ENCODE measurements at regions not wholly inside any gene's neighbourhood (a gene's known extent, or its start where the extent isn't known, plus 50 kb on each side); places are given as distances from the start of the nearest gene placed in this dataset.

DNA sequence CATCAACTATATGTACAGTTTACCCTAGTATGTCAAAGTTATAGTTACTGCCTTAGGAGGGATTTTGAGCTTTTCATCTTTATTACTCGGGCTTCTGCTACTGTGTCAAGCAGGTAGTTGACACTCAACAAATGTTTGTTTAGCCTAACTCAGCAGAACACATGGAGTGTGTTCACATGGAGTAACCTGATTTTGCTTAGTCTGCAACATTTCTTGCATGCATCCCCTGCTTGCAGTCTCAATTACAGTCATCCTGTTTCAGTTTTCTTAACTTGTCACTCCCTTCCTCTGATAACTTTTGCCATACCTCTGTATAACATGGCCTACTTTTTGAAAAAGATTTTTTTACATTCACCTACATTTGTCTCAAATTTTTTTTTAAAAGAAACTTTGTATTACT lies 135.5 kb downstream of the NMUR2 start:
- DNase-seq, result no peak

GRCh38 chr5:152264645-152265254 lies 140.3 kb downstream of the NMUR2 start:
- DNase-seq, result no peak

DNA sequence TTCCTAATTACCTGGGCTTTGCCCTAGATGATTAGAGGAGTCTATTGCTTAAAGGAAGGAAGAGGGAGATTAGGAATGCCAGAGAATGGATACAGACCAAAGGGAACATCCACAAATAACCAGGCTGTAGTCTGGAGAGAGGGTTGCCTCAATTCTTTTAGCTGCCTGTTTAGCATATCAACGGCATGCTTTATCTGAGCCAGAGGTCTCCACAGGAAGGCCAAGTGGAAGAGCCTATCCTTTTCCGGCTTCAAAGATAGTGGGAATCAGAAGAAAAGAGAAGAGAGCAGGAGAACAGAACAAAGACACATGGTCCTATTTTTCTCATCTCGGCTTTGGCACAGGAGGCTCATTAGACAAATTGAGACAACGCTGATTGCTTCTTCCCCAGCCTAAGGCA lies 142.4 kb downstream of the NMUR2 start:
- DNase-seq, result no peak

DNA sequence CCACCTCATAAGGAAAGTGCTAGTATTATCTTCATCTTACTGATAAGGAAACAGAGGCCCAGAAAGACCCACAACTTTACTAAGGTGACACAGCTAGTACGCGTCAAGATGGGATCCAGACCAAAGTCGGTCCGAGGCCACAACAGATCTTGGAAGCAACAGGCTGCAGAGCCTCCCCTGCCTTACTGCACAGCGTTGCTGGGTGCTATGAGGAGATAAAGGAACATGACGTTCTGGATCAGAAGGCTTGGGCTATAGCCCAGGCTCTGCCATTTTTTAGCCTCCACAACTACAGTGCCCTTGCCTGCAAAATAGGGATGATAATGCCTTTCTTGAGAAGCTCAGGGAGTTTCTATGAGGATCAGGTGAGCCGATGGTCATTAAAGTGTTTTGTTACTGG lies 144.1 kb downstream of the NMUR2 start:
- no peak for DNase-seq

DNA sequence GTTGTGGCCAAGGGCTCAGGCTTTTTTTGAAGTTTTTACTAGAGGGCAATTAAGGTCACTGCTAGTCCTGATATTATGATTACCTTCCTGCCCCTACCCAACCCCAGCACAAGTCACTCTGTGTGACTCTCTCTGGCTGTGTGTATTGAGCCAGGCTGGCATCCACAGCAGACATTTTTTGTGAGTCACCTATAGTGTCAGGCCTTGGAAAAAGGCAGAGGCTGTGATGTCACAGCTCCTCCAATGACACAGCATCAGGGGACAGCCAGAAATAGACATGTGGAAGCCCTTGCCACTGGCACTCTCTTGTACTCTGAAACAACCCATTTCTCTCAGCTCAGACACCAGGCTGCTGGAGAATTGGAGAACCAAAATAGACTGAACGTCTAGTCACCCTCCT lies 145.4 kb downstream of the NMUR2 start:
- no peak for DNase-seq

DNA sequence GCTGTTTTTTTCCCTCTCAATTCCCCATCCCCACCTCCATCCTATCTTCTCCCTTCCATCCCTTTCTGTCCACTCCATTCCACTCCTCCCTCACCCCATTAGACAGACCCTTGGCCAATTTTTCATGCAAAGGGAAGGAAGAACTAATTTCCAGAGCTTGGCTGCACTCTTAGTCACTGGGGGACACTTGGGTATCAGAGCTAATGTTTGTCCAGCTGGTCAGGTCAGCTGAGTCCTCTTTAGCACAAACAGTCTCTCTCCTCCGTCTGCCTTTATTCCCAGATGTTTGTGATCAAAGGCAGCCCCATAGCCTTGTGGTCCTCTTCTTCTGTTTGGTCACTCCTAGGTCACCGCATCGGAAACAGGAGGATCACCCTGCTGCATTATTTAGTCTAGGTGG lies 148.5 kb downstream of the NMUR2 start:
- no peak for DNase-seq

DNA sequence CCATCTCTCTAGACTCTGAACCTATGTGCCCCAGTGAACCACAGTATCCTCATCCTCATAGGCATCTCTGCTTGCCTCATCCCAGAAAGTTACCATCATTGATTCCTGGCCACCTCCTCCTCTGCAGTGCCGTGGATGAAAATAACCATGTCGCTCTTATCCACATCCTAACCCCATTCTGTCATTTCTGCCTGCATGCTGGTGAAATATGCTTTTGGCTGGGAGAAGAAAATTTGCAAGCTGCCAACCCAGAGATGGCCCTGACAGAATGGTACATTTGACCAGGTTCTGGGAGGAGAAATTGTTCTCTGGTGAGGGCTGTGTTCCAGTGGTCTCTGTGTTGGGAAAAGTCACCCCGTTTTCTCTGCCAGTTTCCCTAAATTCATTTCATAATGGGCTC lies 149.7 kb downstream of the NMUR2 start:
- DNase-seq, result no peak

GRCh38 chr5:152247850-152248385 lies 157.2 kb downstream of the NMUR2 start:
- no peak for DNase-seq

- DNase-seq, result no peak
Measured at GRCh38 chr5:152246401-152246800, 158.7 kb downstream of the NMUR2 start.

DNA sequence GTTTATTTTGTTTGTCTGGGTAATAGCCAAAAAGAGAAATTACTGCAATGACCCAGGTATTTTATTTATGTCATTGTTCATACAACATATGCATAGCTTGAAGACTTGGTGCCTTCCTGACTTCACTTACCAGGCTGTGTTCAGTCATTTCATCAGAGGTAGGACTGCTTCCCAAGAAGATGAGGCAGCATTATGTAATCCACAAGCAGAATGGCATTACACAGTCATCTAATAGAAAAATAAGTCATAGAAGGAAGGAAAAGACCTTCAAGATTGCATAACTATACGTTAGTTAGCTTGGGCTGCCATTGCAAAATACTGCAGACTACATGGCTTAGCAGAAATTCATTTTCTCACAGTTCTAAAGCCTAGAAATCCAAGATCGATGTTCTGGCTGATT lies 167.5 kb downstream of the NMUR2 start:
- no peak for DNase-seq

- no peak for DNase-seq
Measured at GRCh38 chr5:152226191-152226590, 178.9 kb downstream of the NMUR2 start.

GRCh38 chr5:152221721-152222629 lies 183.1 kb downstream of the NMUR2 start:
- DNase-seq, result no peak

DNA sequence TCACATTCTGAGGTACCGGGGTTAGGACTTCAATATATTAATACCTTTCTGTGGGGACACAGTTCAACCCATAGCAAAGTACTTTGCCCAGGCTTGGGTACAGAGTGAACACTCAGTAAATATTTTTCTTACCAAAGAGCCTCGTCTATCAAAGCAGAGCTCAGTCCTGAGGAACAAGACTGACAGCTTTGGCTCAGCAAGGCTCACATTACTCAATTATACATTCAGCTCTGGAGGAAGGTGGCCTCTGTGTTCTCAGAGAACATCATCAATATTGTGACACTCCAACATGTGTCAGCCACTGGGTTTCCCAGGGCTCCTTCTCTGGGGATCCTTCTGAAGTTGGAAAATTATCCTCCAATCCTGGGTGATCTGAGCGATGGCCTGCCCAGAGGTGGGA lies 186.4 kb downstream of the NMUR2 start:
- no peak for DNase-seq

DNA sequence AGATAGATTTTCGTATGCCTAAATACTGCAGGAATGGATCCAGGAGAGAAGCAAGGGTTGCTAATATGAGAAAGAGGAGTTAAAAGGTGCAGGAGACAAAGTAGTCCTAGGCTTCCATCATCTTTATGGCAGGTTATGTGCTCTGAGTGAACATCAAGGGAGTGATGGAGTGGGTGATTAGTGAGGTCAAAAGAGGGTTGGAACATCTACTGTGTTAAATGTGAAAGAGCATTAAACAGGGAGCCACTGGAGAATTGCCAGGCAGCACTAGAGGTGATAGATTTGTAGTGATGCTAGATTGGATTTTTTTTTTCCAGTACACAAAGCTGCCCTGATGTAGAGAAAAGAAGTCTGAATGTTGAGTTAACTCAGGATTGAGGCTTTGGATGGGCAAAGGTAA lies 199.3 kb downstream of the NMUR2 start:
- DNase-seq, result no peak

DNA sequence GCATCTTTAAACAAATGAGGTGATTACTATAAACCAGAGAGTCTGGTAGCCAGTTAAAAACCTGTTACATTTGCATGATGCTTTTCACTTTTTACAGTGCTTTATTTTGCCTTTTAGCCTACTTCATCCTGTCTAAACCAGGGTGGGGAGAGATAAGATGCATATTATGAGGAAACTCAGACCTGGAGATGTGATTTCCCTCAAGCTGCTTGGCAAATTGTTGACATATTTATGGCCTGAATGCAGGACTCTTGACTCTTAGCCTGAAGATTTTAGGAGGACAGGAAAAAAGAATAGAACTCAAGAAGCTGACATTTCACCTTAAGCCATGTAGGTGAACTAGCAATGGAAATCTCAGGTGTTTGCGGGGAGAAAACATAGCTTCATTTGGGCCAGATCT lies 202.8 kb downstream of the NMUR2 start:
- no peak for DNase-seq

DNA sequence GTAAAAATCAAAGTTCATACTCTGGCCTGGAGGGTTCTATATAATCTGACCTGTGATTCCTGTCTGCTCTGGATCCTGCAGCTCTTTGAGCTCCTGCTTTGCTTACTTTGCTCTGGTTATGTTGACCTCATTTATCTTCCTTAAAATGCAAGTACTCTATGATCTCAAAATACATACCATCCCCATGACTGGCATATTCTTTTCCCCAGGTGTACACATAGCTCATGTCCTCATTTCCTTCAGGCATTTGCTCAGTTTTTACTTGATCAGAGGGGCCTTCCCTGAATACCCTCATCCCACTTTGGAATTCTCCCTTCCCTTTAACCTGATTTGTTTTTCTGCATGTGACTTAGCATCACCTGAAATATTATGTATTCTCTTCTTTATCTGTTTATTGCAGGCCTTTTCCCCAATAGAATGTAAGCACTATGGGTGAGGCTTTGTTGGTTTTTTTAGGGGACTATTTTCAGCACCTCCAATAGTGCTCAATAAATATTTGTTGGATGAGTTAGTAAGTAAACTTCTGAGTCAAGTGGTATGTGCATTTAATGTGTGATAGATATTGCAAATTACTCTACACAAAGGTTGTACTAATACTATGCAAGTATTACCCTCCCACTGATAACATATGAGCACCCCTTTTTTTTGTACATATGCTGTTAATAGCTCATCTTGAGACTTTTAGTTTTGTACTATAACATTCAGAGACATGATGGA lies 211.5 kb downstream of the NMUR2 start:
- DNase-seq, result no peak

- no peak for DNase-seq
Measured at GRCh38 chr5:152188251-152188650, 216.8 kb downstream of the NMUR2 start.

- no peak for DNase-seq
Measured at GRCh38 chr5:152187668-152188067, 217.4 kb downstream of the NMUR2 start.

DNA sequence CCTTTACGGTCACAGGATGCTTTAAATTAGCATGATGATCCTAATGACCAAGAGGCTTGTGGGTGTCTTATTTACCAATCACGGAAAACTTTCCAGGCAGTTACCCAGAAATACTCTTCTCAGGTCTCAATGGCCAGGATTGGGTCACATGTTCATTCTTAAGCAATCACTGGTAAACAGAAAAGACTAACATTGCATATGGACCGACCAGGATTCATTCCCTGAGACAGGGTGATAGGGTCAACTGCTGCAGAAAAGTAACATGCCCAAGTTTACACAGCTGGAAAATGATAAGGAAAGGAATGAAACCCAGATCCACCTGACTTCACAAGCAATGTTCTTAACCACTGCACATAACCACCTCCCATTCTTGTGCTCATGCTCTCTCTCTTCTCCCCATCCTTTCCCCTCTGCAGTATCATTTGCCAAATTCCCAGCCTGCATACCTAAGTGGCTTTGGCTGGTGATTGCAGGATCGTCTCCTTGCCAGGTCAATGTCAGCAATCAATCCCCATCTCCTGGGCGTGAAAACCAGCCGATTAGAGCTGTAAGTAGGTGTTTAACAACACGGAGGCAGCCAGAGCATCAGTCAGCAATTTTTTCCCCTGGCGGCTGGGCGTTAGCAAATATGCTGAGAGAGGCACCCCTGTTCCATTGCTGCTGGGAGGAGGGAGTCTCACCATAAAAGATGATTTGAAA lies 219.4 kb downstream of the NMUR2 start:
- no peak for DNase-seq

DNA sequence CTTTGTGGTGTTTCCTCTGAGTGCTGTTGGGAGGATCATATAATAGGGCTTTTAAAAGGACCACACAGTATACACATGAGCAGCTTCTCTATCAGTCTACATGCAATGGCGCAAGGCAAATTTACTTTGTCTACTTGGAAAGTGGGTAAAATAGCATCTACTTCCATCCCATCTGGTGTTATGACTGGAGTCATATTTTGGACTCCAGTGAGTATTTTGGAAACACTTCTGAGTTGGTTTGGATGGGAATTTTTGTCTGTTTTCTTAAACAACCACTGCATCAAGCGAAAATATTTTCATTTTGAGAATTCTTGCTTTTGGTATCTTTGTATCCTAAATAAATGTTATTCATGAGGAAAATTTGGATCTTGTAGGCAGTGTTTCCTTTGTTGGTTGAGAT lies 220.8 kb downstream of the NMUR2 start:
- DNase-seq, result no peak

GRCh38 chr5:152181461-152181860 lies 223.6 kb downstream of the NMUR2 start:
- DNase-seq, result no peak

GRCh38 chr5:152178350-152178699 lies 226.8 kb downstream of the NMUR2 start:
- no peak for DNase-seq
